Thyroid gland (tissue), 4 donors: ENCODE measurements at regions not wholly inside any gene's neighbourhood (a gene's known extent, or its start where the extent isn't known, plus 50 kb on each side); places are given as distances from the start of the nearest gene placed in this dataset.

Source experiments
- CTCF ChIP-seq, 6 experiments: fragments of 200-600 bp in 3 of 6; fragments of 450-650 bp in 3 of 6; sonication (generic) in 3 of 6; IDR thresholded peaks; one replicate each; pipeline ENCODE4 v1.5.1; 2016 to 2019; ENCODE audit warnings: antibody characterized with exemption in 6 of 6, mild to moderate bottlenecking in 2 of 6, inconsistent platforms in 1 of 6, moderate library complexity in 1 of 6
- POLR2A ChIP-seq, 2 donors: fragments of 450-650 bp; IDR thresholded peaks; one replicate each; pipeline ENCODE4 v1.6.1; 2017; ENCODE audit warnings: antibody characterized with exemption in 2 of 2, mild to moderate bottlenecking in 2 of 2, moderate library complexity in 1 of 2

- TF ChIP-seq CTCF (IDR thresholded peaks at IDR 0.05) (no peak), POLR2A (IDR thresholded peaks at IDR 0.05) (no peak)
These were observed 342.8 kb downstream of the FBXW7 start for GRCh38 chr4:152193059-152193458.
